ENCODE measurements at regions not wholly inside any gene's neighbourhood (a gene's known extent, or its start where the extent isn't known, plus 50 kb on each side); places are given as distances from the start of the nearest gene placed in this dataset.
"Not testable (repeated sequence)": the region's sequence is repeated elsewhere in the genome, so short reads cannot be mapped to it uniquely, and the experiment has no call there.

- not testable (repeated sequence) for DNase-seq (ENCODE audit: extremely low read depth in 1 of 2, low read depth in 1 of 2)
Measured at GRCh38 chr17:45554479-45554878, 64.0 kb upstream of the PLEKHM1 start.

GRCh38 chr17:45558821-45559220 is 68.3 kb upstream of the PLEKHM1 start:
- not testable (repeated sequence) for DNase-seq (ENCODE audit: extremely low read depth in 1 of 2, low read depth in 1 of 2)

DNA sequence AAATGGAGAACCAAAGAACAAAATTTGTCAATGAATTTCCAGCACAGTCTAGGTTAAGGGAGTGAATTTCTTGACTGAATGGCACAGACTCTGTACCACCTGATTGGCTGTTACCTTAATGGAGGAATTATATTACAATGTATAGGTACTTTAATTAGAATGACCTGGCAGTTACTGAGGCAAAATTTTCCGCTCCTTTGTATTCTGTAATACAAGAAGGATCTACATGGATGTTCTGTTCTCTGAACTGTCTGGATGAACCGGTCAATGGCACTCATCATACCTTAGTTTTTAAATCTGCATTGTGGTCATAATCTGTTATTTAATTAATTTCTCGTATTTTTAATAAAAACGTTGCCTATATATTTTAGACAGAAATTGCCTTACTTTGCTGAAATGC is 72.3 kb upstream of the PLEKHM1 start:
- DNase-seq (ENCODE audit: extremely low read depth in 1 of 2, low read depth in 1 of 2), result not testable (repeated sequence)

DNA sequence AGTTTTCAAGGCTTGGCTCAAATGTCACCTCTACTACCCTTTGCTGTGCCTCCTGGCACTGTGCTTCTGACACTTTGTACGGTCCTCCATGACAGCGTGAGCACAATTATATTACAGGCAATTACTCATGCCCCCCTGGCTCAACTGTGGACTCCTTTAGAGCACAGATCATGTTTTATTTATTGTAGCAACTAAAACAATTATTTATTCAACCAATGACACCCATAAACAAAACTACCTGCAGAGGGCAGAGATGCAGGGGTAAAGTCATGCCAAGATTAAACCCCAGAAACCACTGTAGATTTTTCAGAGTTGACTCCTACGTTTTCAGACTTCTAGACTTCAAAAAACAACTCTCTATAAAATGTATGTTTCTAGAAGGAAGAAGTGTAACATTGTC is 72.8 kb upstream of the PLEKHM1 start:
- not testable (repeated sequence) for DNase-seq (ENCODE audit: extremely low read depth in 1 of 2, low read depth in 1 of 2)

- DNase-seq (ENCODE audit: extremely low read depth in 1 of 2, low read depth in 1 of 2), result not testable (repeated sequence)
Measured at GRCh38 chr17:45568275-45568674, 77.8 kb upstream of the PLEKHM1 start.

DNA sequence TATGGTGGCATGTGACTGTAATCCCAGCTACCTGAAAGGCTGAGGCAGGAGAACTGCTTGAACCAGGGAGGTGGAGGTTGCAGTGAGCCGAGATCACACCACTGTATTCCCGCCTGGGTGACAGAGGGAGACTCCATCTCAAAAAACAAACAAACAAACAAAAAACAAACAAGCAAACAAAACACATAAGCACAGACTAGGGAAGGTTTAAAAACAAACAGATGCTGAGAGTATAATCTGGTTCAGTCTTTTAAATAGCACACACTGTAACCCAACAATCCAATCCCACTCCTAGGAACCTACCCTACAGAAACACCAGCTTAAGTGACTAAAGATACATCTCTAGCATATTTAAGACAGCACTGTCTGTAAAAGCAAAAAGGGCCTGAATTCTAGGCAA is 82.8 kb upstream of the PLEKHM1 start:
- not testable (repeated sequence) for DNase-seq (ENCODE audit: extremely low read depth in 1 of 2, low read depth in 1 of 2)

GRCh38 chr17:45573924-45574770 is 83.6 kb upstream of the PLEKHM1 start:
- no peak for DNase-seq (ENCODE audit: extremely low read depth in 1 of 2, low read depth in 1 of 2)

- no peak for DNase-seq (ENCODE audit: extremely low read depth in 1 of 2, low read depth in 1 of 2)
Measured at GRCh38 chr17:45575126-45575885, 84.8 kb upstream of the PLEKHM1 start.

- DNase-seq (ENCODE audit: extremely low read depth in 1 of 2, low read depth in 1 of 2), result not testable (repeated sequence)
Measured at GRCh38 chr17:45576527-45577307, 86.2 kb upstream of the PLEKHM1 start.

- no peak for DNase-seq (ENCODE audit: extremely low read depth in 1 of 2, low read depth in 1 of 2)
Measured at GRCh38 chr17:45577571-45578279, 87.2 kb upstream of the PLEKHM1 start.

DNA sequence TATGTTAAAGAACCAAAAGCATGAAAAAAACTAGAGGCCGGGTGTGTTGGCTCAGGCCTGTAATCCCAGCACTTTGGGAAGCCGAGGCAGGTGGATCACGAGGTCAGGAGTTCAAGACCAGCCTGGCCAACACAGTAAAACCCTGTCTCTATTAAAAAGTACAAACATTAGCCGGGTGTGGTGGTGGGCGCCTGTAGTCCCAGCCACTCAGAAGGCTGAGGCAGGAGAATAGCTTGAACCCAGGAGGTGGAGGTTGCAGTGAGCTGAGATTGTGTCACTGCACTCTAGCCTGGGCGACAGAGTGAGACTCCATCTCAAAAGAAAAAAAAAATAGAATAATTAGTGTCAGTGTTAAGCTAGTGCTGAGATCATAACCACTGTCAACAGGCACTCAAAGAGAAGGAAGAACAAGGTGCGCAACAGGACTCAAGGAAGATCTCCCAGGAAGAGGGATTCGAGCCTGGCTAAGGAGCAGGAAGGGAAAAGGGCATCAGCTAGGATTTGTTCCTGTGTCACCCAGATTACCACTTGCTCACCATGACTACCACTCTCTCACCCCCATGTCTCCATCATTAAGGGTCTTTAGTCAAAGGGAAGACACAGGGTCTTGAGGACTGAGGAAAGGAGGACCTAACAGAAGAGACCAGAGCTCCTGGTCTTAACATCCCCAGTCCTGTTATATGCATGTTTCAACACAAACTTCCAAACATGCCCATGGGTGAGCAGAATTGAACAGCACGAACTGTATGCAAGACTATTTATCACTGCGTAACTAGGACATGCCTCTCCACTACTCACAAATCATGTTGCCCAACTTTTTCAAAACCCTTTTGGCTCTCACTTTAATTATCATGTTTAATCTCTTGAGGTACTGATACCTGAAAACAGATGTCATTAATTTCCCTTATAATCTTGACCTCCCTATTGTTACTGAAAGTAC is 88.3 kb upstream of the PLEKHM1 start:
- no peak for DNase-seq (ENCODE audit: extremely low read depth in 1 of 2, low read depth in 1 of 2)

- DNase-seq (ENCODE audit: extremely low read depth in 1 of 2, low read depth in 1 of 2), result no peak
Measured at GRCh38 chr17:45579529-45580495, 89.3 kb upstream of the PLEKHM1 start.

- no peak for DNase-seq (ENCODE audit: extremely low read depth in 1 of 2, low read depth in 1 of 2)
Measured at GRCh38 chr17:45580924-45581323, 90.4 kb upstream of the PLEKHM1 start.

DNA sequence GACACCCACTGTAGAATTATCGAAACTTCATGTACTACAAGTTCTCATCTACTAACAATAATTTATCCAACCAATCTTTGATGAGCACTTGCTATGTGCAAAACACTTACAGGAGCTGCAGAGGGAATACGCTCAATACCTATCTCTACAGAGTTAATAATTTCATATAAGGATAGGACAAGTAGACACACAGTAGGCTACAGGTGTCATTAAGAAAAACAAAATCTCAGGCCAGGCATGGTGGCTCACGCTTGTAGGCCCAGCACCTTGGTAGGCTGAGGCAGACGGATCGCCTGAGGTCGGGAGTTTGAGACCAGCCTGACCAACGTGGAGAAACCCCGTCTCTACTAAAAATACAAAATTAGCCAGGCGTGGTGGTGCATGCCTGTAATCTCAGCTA is 91.3 kb upstream of the PLEKHM1 start:
- no peak for DNase-seq (ENCODE audit: extremely low read depth in 1 of 2, low read depth in 1 of 2)

DNA sequence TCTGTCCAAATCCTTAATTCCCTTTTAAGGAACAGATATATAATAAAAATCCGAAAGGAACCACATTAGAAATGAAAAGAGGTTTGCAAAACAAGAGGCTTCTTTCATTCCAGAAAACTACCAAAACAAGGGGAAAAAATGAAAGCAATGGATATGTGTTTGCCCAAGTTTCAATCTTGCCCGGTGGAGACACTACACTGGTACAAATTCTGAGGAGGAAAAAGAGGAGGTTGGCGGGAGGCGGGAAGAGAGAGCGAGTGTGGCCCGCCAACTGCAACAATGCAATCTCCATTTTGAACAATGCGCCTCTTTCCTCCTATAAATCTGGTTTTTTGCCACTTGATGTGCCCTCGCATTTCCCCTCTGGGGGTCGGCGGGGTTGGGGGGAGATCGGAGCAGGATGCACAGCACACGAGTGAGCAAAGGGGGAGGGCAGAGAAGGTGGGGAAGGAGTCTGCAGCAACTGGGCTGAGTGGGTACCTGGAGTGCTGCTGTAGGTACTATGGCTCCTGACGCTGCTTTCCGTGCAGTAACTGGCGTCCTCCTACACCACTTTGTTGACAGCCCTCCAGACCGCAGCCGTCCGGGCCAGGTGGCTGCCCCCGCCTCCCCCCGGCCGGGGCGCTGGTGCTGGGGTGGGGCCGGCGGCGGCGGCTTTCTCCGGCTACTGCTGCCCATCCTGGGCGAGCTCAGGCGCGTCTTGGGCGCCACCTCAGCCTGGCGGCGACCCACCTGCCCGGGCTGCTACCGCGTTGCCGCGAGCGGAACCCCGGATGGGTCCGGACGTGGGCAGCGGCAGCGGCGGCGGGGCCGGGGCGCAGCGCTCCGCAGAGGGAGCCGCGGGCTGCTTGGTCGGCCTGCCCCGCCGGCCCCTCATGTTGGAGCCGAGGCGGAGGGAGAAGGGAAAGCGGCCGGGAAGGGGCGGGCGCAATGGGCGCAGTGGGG is 93.8 kb upstream of the PLEKHM1 start:
- peak; percentile 14 to 59 for DNase-seq (ENCODE audit: extremely low read depth in 1 of 2, low read depth in 1 of 2)

GRCh38 chr17:45585037-45585733 is 94.7 kb upstream of the PLEKHM1 start:
- peak; percentile 63 to 83 for DNase-seq (ENCODE audit: extremely low read depth in 1 of 2, low read depth in 1 of 2)

Measured in activated CD8-positive, alpha-beta memory T cell treated with anti-CD3 and anti-CD28 coated beads for 1 hour (primary cell).